ENCODE measurements at regions not wholly inside any gene's neighbourhood (a gene's known extent, or its start where the extent isn't known, plus 50 kb on each side); places are given as distances from the start of the nearest gene placed in this dataset.

- DNase-seq (ENCODE audit: low read depth), result no peak
- no peak overlapping the region for H3K4me3 ChIP-seq (ENCODE audit: low read depth, low read length)
- TF ChIP-seq CTCF (IDR thresholded peaks at IDR 0.05; ENCODE audit: control insufficient read depth, extremely low read depth, insufficient read depth), result no peak
These were observed 401.6 kb upstream of the CDH11 start for GRCh38 chr16:65523283-65523944.

- H3K4me3 ChIP-seq (ENCODE audit: low read depth, low read length), result no peak overlapping the region
- no peak for TF ChIP-seq CTCF (IDR thresholded peaks at IDR 0.05; ENCODE audit: control insufficient read depth, extremely low read depth, insufficient read depth)
- DNase-seq (ENCODE audit: low read depth), result no peak
These were observed 400.5 kb upstream of the CDH11 start for GRCh38 chr16:65522412-65522811.

GRCh38 chr16:65521633-65522328 lies 399.9 kb upstream of the CDH11 start:
- TF ChIP-seq CTCF (IDR thresholded peaks at IDR 0.05; ENCODE audit: control insufficient read depth, extremely low read depth, insufficient read depth), result no peak
- DNase-seq (ENCODE audit: low read depth), result no peak
- no peak overlapping the region for H3K4me3 ChIP-seq (ENCODE audit: low read depth, low read length)

GRCh38 chr16:65519402-65519801 lies 397.5 kb upstream of the CDH11 start:
- no peak overlapping the region for H3K4me3 ChIP-seq (ENCODE audit: low read depth, low read length)
- DNase-seq (ENCODE audit: low read depth), result no peak
- no peak for TF ChIP-seq CTCF (IDR thresholded peaks at IDR 0.05; ENCODE audit: control insufficient read depth, extremely low read depth, insufficient read depth)

GRCh38 chr16:65515193-65515592 lies 393.3 kb upstream of the CDH11 start:
- no peak for DNase-seq (ENCODE audit: low read depth)
- no peak overlapping the region for H3K4me3 ChIP-seq (ENCODE audit: low read depth, low read length)
- TF ChIP-seq CTCF (IDR thresholded peaks at IDR 0.05; ENCODE audit: control insufficient read depth, extremely low read depth, insufficient read depth), result no peak

- no peak overlapping the region for H3K4me3 ChIP-seq (ENCODE audit: low read depth, low read length)
- no peak for DNase-seq (ENCODE audit: low read depth)
- TF ChIP-seq CTCF (IDR thresholded peaks at IDR 0.05; ENCODE audit: control insufficient read depth, extremely low read depth, insufficient read depth), result no peak
These were observed 389.0 kb upstream of the CDH11 start for GRCh38 chr16:65510850-65511249.
